Activated T-helper 17 cell treated with anti-CD3 and anti-CD28 coated beads, Interleukin-2, amount 50 U/mL, for 72 hours (primary cell): ENCODE measurements at regions not wholly inside any gene's neighbourhood (a gene's known extent, or its start where the extent isn't known, plus 50 kb on each side); places are given as distances from the start of the nearest gene placed in this dataset.

Experiments
- ATAC-seq: fragments of 150-1000 bp; cut with Tn5 transposase; replicated peaks from 2 replicates; pipeline ENCODE4 v1.10.0; 2021; ENCODE audit warnings: mild to moderate bottlenecking, moderate library complexity
- H3K27ac Mint-ChIP-seq: one replicate; pipeline ENCODE4 v1.8.0; 2022; ENCODE audit warnings: mixed read lengths
- H3K27me3 Mint-ChIP-seq: one replicate; pipeline ENCODE4 v1.8.0; 2022; ENCODE audit warnings: mixed read lengths
- H3K36me3 Mint-ChIP-seq: one replicate; pipeline ENCODE4 v1.8.0; 2022; ENCODE audit warnings: low read depth, mild to moderate bottlenecking, mixed read lengths
- H3K4me1 Mint-ChIP-seq: one replicate; pipeline ENCODE4 v1.8.0; 2022; ENCODE audit warnings: mixed read lengths
- H3K4me3 Mint-ChIP-seq: one replicate; pipeline ENCODE4 v1.8.0; 2022; ENCODE audit warnings: mild to moderate bottlenecking, mixed read lengths
- H3K9me3 Mint-ChIP-seq: one replicate; pipeline ENCODE4 v1.8.0; 2022; ENCODE audit warnings: mixed read lengths

DNA sequence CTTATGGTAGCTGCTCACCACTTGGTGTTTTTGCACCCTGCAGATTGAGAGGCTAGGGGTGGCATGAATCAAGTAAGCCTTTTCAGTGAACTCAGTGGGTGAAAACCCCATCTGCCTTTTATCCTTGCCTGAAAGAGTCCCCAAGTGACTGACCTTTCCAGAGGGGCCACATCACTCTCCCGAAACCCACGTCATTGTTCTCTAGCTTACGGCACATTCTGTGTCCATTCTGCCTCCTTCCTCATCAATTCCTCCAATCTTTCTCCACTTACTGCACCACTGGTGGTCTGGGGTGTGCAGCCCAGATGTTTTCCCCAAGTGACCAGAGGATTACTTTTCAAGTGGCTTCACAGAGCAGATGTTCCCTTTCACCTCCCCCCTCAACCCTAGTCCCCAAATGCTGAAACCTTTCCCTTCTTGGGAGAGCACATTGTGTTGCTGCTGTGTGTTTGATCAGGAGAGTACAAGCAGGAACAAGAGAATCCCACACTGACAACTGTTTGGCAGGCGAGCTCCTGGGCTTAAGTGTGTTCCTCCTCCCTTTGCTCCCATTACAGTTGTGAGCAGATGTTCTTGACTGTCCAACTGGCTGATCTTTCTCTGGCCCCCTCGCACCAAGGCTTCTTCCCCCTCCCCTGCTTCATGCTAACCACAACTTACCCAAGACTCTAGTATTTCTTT is 138.0 kb upstream of the IGF1 start:
- Mint-ChIP-seq H3K4me3 (no peak overlapping the region), H3K27ac (no peak overlapping the region), H3K9me3 (no peaks in the 10 kb centered on the region), H3K36me3 (no peaks in the 10 kb centered on the region), H3K27me3 (no peaks in the 10 kb centered on the region), H3K4me1 (no peaks in the 10 kb centered on the region)
- ATAC-seq: no peak

DNA sequence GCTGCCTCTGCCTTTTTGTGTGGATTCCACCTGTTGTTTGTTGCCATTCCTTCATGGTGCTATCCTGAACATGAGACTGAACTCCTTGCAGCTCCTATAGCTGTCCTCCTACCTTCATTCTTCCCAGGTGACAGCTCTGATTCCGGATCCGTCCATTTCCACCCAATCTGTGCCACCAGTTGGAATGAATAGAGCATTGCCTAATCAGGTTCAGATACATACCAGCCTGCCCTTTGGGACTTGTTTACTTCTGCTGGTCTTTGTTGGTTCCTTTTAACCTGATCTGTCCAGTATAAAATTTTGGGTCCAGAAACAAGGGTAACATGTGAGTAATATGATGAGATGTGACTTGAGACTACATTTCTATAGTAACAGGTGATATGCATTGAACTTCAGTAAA is 136.3 kb upstream of the IGF1 start:
- no peaks in the 10 kb centered on the region for H3K27me3 Mint-ChIP-seq
- H3K4me3 Mint-ChIP-seq: no peak overlapping the region
- H3K36me3 Mint-ChIP-seq: no peaks in the 10 kb centered on the region
- no peak for ATAC-seq
- H3K9me3 Mint-ChIP-seq: no peaks in the 10 kb centered on the region
- no peaks in the 10 kb centered on the region for H3K4me1 Mint-ChIP-seq
- no peak overlapping the region for H3K27ac Mint-ChIP-seq

DNA sequence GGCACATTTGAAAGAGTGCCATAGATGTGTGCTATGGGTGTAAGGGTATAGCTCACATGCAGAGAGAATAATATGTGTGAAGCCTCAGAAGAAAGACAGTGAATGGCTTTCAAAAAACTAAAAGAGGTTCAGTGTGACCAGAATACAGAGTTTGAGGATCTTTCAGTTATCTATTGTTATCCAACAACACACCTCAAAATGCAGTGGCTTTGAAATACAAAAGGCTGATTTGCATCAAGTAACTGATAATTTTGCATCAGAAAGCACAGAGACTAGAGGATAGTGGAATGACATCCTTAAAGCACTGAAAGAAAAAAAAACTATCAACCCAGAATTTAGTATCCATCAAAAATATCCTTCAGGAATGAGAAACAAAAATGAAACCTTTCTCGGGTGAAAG is 131.6 kb upstream of the IGF1 start:
- no peaks in the 10 kb centered on the region for H3K27me3 Mint-ChIP-seq
- peaks cover 8% of the 10 kb centered on the region for H3K9me3 Mint-ChIP-seq
- no peak for ATAC-seq
- H3K27ac Mint-ChIP-seq: no peak overlapping the region
- no peak overlapping the region for H3K4me3 Mint-ChIP-seq
- no peaks in the 10 kb centered on the region for H3K36me3 Mint-ChIP-seq
- H3K4me1 Mint-ChIP-seq: no peaks in the 10 kb centered on the region

DNA sequence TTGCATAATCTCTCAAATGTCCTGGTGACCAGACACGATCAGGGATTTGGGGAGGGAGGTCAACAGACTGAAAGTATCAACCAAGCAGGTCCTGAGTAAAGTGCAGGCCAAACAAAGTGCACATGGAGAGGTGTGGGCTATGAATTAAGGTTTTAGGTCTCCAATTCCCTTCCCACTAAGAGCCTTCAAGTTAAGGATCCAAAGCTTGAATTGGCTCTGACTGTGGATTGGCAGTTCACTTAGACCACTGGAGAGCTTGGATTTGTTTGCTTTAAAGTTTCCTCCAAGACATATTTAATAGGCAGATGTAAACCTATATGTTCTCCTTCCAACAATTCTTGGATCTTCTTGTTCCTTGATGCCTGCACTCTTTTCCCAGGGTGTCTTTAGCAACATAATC is 129.6 kb upstream of the IGF1 start:
- Mint-ChIP-seq H3K9me3 (peaks cover 10% of the 10 kb centered on the region), H3K27me3 (no peaks in the 10 kb centered on the region), H3K27ac (no peak overlapping the region), H3K36me3 (no peaks in the 10 kb centered on the region), H3K4me3 (no peak overlapping the region), H3K4me1 (no peaks in the 10 kb centered on the region)
- no peak for ATAC-seq

DNA sequence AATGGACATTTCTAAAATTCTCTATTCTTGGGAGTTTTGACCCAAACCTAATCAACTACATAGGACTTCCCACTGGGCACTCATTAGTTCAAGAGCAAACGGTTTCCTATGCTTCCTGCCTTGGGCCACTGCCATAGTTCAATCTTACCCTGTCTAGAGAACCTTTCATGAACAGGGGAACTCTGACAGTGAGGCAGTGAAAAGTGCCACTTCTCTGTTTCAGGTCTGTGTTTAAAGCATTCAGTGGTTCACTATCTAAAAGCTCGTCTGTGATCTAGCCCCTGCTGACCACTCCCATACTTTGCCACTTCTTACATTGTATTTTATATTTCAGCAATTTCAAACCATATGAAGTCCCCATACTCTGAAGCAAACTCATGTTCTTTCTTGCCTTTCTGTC is 122.7 kb upstream of the IGF1 start:
- Mint-ChIP-seq H3K27ac (no peak overlapping the region), H3K4me1 (no peaks in the 10 kb centered on the region), H3K36me3 (no peaks in the 10 kb centered on the region), H3K9me3 (peaks cover 16% of the 10 kb centered on the region), H3K27me3 (no peaks in the 10 kb centered on the region), H3K4me3 (no peak overlapping the region)
- ATAC-seq: no peak

DNA sequence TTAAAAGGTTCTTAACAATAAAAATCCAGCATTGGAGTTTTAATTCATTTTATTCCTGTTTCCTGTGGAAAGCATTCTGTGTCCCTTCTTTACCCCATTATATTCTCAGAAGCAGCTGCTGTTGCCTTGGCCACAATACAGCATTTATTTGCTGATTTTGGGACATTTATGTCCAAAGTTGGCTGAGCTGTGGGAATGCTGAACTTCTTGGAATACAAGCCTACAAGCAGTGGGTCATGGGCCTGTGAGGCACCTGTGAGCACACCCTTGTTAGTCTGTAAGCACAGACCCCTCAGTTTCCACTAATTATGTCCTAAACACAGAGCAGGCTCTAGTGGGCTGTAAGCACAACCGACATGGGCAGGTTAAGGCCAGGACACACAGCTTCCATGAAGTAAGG is 122.2 kb upstream of the IGF1 start:
- H3K9me3 Mint-ChIP-seq: peaks cover 14% of the 10 kb centered on the region
- no peak for ATAC-seq
- H3K4me1 Mint-ChIP-seq: no peaks in the 10 kb centered on the region
- H3K36me3 Mint-ChIP-seq: no peaks in the 10 kb centered on the region
- H3K27ac Mint-ChIP-seq: no peak overlapping the region
- no peak overlapping the region for H3K4me3 Mint-ChIP-seq
- no peaks in the 10 kb centered on the region for H3K27me3 Mint-ChIP-seq

DNA sequence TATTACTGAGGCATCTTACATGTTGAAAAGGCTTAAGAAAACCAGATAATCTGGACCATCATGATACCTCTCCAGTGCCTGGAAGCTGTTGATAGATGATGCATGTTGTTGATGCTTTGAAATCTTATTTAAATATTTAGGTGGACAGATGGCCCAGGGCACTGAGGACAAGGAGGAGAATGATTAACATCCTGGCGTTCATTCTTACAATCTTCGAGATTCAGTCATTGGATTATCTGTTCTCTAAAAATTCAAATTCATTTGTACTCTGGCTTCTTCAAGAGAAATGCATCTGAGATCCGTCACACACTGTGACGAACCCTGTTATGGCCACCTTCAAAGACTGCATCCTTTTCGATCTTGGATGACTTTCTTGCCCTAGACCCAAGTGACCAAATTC is 121.3 kb upstream of the IGF1 start:
- Mint-ChIP-seq H3K36me3 (no peaks in the 10 kb centered on the region), H3K27me3 (no peaks in the 10 kb centered on the region), H3K4me1 (no peaks in the 10 kb centered on the region), H3K4me3 (no peak overlapping the region), H3K27ac (no peak overlapping the region), H3K9me3 (peaks cover 7% of the 10 kb centered on the region)
- ATAC-seq: no peak

DNA sequence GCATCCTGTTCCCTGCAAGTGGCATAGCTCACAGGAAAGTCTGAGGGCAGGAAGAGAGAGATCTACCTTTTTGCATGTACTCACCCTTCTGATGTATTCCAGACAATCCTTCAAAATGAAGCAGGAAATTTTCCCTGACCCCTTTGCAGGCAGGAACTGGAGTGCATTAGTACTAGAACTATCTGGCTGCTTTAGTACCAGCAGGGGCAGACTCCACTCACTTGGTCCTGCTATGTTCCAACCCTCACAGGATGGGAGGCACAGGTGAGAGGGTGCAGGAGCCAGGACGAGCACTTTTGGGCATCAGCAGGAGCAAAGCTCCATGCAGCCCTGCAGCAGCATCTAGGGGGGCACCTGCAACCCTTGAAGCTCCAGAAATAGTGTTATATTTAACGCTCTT is 116.3 kb upstream of the IGF1 start:
- Mint-ChIP-seq H3K4me1 (no peaks in the 10 kb centered on the region), H3K36me3 (no peaks in the 10 kb centered on the region), H3K9me3 (no peaks in the 10 kb centered on the region), H3K27me3 (no peaks in the 10 kb centered on the region), H3K4me3 (no peak overlapping the region), H3K27ac (no peak overlapping the region)
- no peak for ATAC-seq

DNA sequence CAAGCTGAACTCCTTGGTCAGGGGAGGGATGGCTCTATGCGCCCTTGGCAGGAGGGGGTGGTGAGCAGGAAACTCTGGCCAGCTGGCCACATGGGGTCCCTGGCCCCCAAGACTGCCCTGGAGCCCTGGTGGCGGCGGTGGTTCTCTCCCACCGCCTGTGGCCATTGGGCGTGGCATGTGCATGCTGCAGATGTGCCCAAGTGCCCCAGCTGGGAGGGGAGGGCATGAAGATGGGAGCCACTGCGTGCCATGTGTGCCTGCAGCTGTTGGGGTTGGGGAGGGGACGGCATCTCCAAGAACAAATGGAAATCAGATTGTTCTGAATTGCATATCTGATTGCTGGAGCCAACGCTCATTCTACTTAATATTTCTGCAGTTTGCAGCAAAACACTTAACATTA is 115.7 kb upstream of the IGF1 start:
- no peaks in the 10 kb centered on the region for H3K4me1 Mint-ChIP-seq
- no peak for ATAC-seq
- H3K27me3 Mint-ChIP-seq: no peaks in the 10 kb centered on the region
- H3K9me3 Mint-ChIP-seq: no peaks in the 10 kb centered on the region
- no peak overlapping the region for H3K27ac Mint-ChIP-seq
- no peaks in the 10 kb centered on the region for H3K36me3 Mint-ChIP-seq
- no peak overlapping the region for H3K4me3 Mint-ChIP-seq

DNA sequence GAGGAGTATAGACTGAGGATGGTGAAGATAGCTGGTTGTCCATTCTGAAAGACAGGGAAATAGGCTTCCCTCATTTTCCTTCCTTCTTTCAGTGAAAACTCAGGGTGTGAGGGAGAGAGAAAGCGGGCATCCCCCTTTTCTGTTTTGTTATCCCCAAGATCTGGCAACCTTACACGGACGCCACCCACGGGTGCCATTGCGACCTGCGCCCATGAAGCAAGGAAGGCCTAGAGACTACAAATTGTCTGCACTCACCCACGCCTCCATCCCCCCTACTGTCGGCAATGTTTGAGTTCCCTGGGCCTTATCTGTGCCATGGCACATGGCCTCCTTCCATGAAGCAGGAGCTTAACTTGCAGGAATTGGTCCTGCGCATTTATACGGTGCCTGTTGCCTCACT is 115.0 kb upstream of the IGF1 start:
- no peak for ATAC-seq
- no peaks in the 10 kb centered on the region for H3K9me3 Mint-ChIP-seq
- no peaks in the 10 kb centered on the region for H3K4me1 Mint-ChIP-seq
- H3K36me3 Mint-ChIP-seq: no peaks in the 10 kb centered on the region
- no peak overlapping the region for H3K27ac Mint-ChIP-seq
- H3K27me3 Mint-ChIP-seq: no peaks in the 10 kb centered on the region
- H3K4me3 Mint-ChIP-seq: no peak overlapping the region

DNA sequence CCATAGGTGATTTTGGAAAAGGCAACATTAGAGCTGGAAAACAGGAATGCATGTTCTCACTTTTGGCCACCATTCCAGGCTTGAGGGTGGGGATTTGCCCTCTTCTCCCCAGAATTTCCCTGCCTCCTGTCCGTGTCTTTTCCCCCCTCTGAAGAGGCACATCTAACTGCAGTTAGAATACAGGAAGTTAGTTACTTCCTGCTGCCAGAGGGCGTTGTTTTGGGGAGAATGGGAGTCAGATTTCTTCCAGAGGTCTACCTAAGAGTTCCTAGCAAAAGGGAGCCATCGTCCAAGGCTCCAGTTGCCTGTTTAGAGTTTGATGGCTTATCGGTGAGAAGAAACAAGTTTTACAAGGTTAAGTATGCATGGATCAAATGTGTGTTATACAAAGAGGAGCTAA is 112.8 kb upstream of the IGF1 start:
- no peak for ATAC-seq
- H3K36me3 Mint-ChIP-seq: no peaks in the 10 kb centered on the region

DNA sequence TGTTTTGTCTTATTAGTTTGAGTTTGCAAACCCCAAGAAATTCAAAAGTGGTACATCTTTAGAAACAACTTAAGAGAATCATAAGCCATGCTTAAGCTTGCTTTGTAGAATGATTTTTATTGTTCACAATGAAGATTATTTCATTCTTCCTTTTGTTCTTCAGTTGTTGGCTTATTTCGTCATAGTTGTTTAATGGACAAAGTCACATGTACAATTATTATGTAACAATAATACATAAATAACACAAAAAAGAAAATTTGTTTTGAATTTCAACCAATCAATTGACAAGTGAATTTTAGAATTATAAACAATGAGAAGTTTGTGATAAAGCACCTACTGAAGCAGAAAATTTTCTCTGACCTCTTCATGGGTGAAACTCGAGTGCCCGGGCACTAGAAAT is 111.8 kb upstream of the IGF1 start:
- no peaks in the 10 kb centered on the region for H3K9me3 Mint-ChIP-seq
- no peaks in the 10 kb centered on the region for H3K36me3 Mint-ChIP-seq
- no peak for ATAC-seq
- H3K4me1 Mint-ChIP-seq: no peaks in the 10 kb centered on the region
- H3K27ac Mint-ChIP-seq: no peak overlapping the region
- H3K27me3 Mint-ChIP-seq: no peaks in the 10 kb centered on the region
- no peak overlapping the region for H3K4me3 Mint-ChIP-seq

More for the DNA sequence above, 112.8 kb upstream of the IGF1 start:
- no peaks in the 10 kb centered on the region for H3K27me3 Mint-ChIP-seq
- no peaks in the 10 kb centered on the region for H3K4me1 Mint-ChIP-seq
- H3K9me3 Mint-ChIP-seq: no peaks in the 10 kb centered on the region
- no peak overlapping the region for H3K4me3 Mint-ChIP-seq
- no peak overlapping the region for H3K27ac Mint-ChIP-seq

DNA sequence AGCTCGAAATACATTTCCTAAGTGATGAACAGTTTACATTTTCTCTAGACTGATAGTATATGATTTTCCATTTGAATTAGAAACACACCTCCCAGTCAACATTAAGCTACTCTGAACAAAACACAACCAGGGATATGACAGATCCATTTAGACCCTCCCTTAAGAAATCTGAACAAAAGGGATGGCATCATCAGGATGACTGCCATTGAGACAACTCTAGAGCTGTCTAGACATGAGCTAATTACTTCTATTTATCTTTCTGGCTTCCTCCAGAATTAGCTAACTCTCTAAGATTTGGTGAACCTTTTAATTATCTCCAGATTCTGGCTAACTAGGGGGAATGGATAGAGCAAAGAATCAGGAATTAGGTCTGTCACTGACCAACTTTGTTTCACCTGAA is 92.9 kb upstream of the IGF1 start:
- no peaks in the 10 kb centered on the region for H3K4me1 Mint-ChIP-seq
- peaks cover 13% of the 10 kb centered on the region for H3K27me3 Mint-ChIP-seq
- H3K4me3 Mint-ChIP-seq: no peak overlapping the region

DNA sequence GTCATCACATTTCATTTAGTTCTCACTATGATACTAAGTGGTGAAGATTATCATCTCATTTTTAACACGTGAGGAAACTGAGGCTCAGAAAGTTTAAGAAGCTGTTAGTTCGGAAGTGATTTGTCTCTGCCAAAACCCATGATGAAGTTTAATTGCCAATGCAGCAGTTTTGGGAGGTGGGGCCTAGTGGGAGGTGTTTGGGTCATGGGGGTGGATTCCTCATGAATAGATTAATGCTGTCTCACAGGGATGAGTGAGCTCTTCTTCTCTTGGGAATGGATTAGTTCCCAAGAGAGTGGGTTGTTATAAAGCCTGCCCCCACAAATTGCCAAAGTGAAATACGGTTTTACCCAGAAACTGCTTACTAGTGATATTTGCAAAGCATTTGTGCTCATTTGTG is 91.5 kb upstream of the IGF1 start:
- Mint-ChIP-seq H3K4me3 (no peak overlapping the region), H3K36me3 (no peaks in the 10 kb centered on the region), H3K27me3 (peaks cover 13% of the 10 kb centered on the region), H3K27ac (no peak overlapping the region), H3K9me3 (no peaks in the 10 kb centered on the region), H3K4me1 (no peaks in the 10 kb centered on the region)
- no peak for ATAC-seq

More for the DNA sequence above, 92.9 kb upstream of the IGF1 start:
- H3K27ac Mint-ChIP-seq: no peak overlapping the region
- H3K9me3 Mint-ChIP-seq: peaks cover 6% of the 10 kb centered on the region
- ATAC-seq: no peak
- H3K36me3 Mint-ChIP-seq: no peaks in the 10 kb centered on the region

DNA sequence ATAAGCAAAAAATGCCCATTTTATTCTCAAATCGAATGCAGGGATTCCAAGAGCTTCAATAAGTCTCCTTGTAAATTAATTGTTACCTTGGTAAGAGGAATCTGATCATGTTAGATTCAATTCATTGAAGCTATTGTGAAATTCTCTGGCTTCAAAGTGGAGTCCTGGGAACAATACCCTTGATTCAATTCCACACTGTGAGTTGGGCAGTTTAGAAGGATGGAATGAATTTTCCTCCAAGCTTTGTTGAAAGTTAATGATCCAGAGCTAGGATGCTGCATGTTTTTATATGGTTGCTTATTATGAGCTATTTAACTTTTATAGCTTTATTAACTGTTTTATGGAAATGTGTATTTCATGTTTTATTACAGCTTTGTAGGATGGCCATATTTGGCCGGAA is 89.9 kb upstream of the IGF1 start:
- Mint-ChIP-seq H3K4me1 (no peaks in the 10 kb centered on the region), H3K27me3 (peaks cover 4% of the 10 kb centered on the region), H3K27ac (no peak overlapping the region), H3K9me3 (no peaks in the 10 kb centered on the region), H3K4me3 (no peak overlapping the region), H3K36me3 (no peaks in the 10 kb centered on the region)
- ATAC-seq: no peak

DNA sequence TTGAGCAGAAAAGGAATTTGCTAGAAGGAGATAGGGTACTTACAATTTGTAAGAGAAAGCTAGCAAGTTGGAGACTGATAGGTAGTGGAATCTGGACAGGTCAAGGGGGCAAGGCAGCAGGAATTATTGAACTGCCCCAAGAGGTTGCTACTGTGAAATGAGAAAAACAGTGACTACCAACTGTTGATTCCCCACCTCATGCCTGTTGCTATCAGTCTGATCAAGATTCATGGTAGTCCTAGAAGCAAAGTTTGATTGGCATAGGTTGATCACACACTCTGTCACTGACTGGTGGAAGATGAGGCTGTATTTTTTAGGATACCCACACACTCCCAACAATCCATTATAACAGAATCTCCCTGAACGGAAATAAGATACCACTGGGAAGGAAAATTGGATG is 89.4 kb upstream of the IGF1 start:
- H3K9me3 Mint-ChIP-seq: no peaks in the 10 kb centered on the region
- ATAC-seq: no peak
- H3K36me3 Mint-ChIP-seq: no peaks in the 10 kb centered on the region
- H3K27ac Mint-ChIP-seq: no peak overlapping the region
- H3K4me3 Mint-ChIP-seq: no peak overlapping the region
- no peaks in the 10 kb centered on the region for H3K4me1 Mint-ChIP-seq
- peaks cover 4% of the 10 kb centered on the region for H3K27me3 Mint-ChIP-seq
